ENCODE measurements at regions not wholly inside any gene's neighbourhood (a gene's known extent, or its start where the extent isn't known, plus 50 kb on each side); places are given as distances from the start of the nearest gene placed in this dataset.

GRCh38 chr18:66795051-66795450 is 191.2 kb upstream of the CDH19 start:
- TF ChIP-seq CTCF (IDR thresholded peaks at IDR 0.05; ENCODE audit: insufficient read depth, low read length) = no peak
- TF ChIP-seq REST (IDR thresholded peaks at IDR 0.05; ENCODE audit: insufficient replicate concordance, low read depth) = no peak
- no peak for TF ChIP-seq GABPA (IDR thresholded peaks at IDR 0.05; ENCODE audit: low read depth)
- no peak for TF ChIP-seq POLR2AphosphoS5 (IDR thresholded peaks at IDR 0.05; ENCODE audit: low read depth)
- TF ChIP-seq SPI1 (IDR thresholded peaks at IDR 0.05; ENCODE audit: borderline replicate concordance, low read depth) = no peak
